OCI-LY7 (cell line): ENCODE measurements at regions not wholly inside any gene's neighbourhood (a gene's known extent, or its start where the extent isn't known, plus 50 kb on each side); places are given as distances from the start of the nearest gene placed in this dataset.

Source experiments
- BruUV-seq: library from RNA; stranded (reverse); fragments of 400-500 nt; replicated peaks from 2 replicates; lab custom pipeline; 2021; lab: Mats Ljungman, UMichigan
- CTCF ChIA-PET: fragments of 300-600 bp; sonication (Branson Sonifier 250); formaldehyde crosslinking; loops from one replicate; lab custom pipeline; 2022; ENCODE audit warnings: antibody characterized with exemption; ENCODE audit not compliant: unreplicated experiment; lab: Charles Lee
- POLR2A ChIA-PET: fragments of 300-600 bp; sonication (Branson Sonifier 250); formaldehyde crosslinking; loops from one replicate; lab custom pipeline; 2022; ENCODE audit warnings: antibody characterized with exemption; lab: Charles Lee
- DNase-seq: peaks from one replicate; pipeline ENCODE4 v3.0.0-alpha.2; 2015; ENCODE audit warnings: low spot score
- H2AFZ ChIP-seq: fragments of 200-600 bp; sonication (generic), shearing (Covaris generic); 2 replicates; pipeline ENCODE4 v1.6.1; 2014; ENCODE audit warnings: mild to moderate bottlenecking, antibody characterized with exemption, low read length, moderate library complexity
- H3K27ac ChIP-seq: fragments of 200-600 bp; sonication (generic); 2 replicates; pipeline ENCODE4 v1.5.1; 2014; ENCODE audit warnings: mixed run types, low read depth, mild to moderate bottlenecking, moderate library complexity, low read length, inconsistent platforms; ENCODE audit not compliant: poor library complexity, severe bottlenecking
- H3K36me3 ChIP-seq: fragments of 200-600 bp; sonication (generic); 2 replicates; pipeline ENCODE4 v1.6.1; 2014; ENCODE audit warnings: mild to moderate bottlenecking, antibody characterized with exemption, low read length, moderate library complexity, mixed read lengths; ENCODE audit not compliant: insufficient read depth
- H3K4me1 ChIP-seq: fragments of 200-600 bp; sonication (generic); 2 replicates; pipeline ENCODE4 v1.5.1; 2014; ENCODE audit warnings: mild to moderate bottlenecking, low read length; ENCODE audit not compliant: insufficient read depth, poor library complexity, severe bottlenecking
- H3K4me2 ChIP-seq: fragments of 200-600 bp; sonication (generic); 2 replicates; pipeline ENCODE4 v1.6.1; 2014; ENCODE audit warnings: mild to moderate bottlenecking, low read length
- H3K4me3 ChIP-seq: fragments of 200-600 bp; sonication (generic); 2 replicates; pipeline ENCODE4 v1.5.1; 2014; ENCODE audit warnings: mild to moderate bottlenecking, low read depth, low read length; ENCODE audit not compliant: poor library complexity, severe bottlenecking
- H3K79me2 ChIP-seq: fragments of 200-600 bp; sonication (generic); 2 replicates; pipeline ENCODE4 v1.6.1; 2016; ENCODE audit warnings: low read depth, mild to moderate bottlenecking, low read length, moderate library complexity, mixed read lengths; ENCODE audit not compliant: insufficient read depth
- H3K9me2 ChIP-seq: fragments of 200-600 bp; sonication (generic); 2 replicates; pipeline ENCODE4 v1.6.1; 2016; ENCODE audit warnings: mild to moderate bottlenecking, low read length, mixed read lengths; ENCODE audit not compliant: insufficient read depth
- H3K9me3 ChIP-seq: fragments of 200-600 bp; sonication (generic); 2 replicates; pipeline ENCODE4 v1.6.1; 2014; ENCODE audit warnings: mild to moderate bottlenecking, mixed run types, low read length, mixed read lengths
- H4K20me1 ChIP-seq: fragments of 200-600 bp; sonication (generic); 2 replicates; pipeline ENCODE4 v1.6.1; 2014; ENCODE audit warnings: mild to moderate bottlenecking, antibody characterized with exemption, low read length, moderate library complexity, mixed read lengths; ENCODE audit not compliant: insufficient read depth
- EZH2phosphoT487 ChIP-seq: fragments of 200-600 bp; sonication (generic); IDR thresholded peaks from 2 replicates; pipeline ENCODE4 v1.6.1; 2018; ENCODE audit warnings: low read depth, borderline replicate concordance, mild to moderate bottlenecking, mixed run types, antibody characterized with exemption, low read length, moderate library complexity, mixed read lengths
- intact Hi-C: fragments of 100-400 bp; cut with micrococcal nuclease; formaldehyde crosslinking; loops from one replicate; pipeline ENCODE4 v1.10.0; 2022; ENCODE audit not compliant: unreplicated experiment
- TF ChIP-seq, protein P1 (sequence below): fragments of 200-600 bp; sonication (generic); conservative IDR thresholded peaks from 2 replicates; pipeline ENCODE4 v1.5.1; 2014; ENCODE audit warnings: mild to moderate bottlenecking, antibody characterized with exemption, low read length, moderate library complexity, mixed read lengths

DNA sequence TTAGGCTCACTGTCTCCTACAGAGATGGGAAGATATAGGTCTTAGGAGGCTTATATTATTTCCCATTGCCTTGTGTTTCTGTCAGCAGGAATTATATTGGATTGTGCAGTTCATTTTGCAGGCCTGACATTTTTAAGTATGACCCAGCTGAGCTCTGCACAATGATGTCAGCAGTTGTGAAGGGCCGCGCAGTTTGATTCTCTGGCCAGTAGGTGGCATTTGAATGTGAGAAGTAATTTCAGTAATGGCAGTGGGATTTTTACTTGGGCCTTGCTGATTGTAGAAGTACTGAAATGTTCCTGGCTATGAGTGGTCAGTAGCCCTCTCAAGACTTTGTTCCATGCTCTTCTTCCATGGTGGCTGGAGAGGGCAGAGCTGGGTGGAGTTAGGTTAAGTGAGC lies 247.2 kb upstream of the MTMR8 start:
- DNase-seq: peak; percentile 35
- H2AFZ ChIP-seq: 0 out of 2 replicates have a peak overlapping the region, but pooled peaks have one; percentile 9
- H4K20me1 ChIP-seq: no peaks in the 10 kb centered on the region
- H3K4me2 ChIP-seq: no peak overlapping the region
- H3K4me3 ChIP-seq: no peak overlapping the region
- CTCF ChIA-PET: no interaction called here
- no TSS peak for BruUV-seq
- TF ChIP-seq EZH2phosphoT487: no peak
- TF ChIP-seq, protein P1, sequence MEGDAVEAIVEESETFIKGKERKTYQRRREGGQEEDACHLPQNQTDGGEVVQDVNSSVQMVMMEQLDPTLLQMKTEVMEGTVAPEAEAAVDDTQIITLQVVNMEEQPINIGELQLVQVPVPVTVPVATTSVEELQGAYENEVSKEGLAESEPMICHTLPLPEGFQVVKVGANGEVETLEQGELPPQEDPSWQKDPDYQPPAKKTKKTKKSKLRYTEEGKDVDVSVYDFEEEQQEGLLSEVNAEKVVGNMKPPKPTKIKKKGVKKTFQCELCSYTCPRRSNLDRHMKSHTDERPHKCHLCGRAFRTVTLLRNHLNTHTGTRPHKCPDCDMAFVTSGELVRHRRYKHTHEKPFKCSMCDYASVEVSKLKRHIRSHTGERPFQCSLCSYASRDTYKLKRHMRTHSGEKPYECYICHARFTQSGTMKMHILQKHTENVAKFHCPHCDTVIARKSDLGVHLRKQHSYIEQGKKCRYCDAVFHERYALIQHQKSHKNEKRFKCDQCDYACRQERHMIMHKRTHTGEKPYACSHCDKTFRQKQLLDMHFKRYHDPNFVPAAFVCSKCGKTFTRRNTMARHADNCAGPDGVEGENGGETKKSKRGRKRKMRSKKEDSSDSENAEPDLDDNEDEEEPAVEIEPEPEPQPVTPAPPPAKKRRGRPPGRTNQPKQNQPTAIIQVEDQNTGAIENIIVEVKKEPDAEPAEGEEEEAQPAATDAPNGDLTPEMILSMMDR: peak; percentile 72
- no peaks in the 10 kb centered on the region for H3K4me1 ChIP-seq
- H3K79me2 ChIP-seq: no peaks in the 10 kb centered on the region
- H3K9me3 ChIP-seq: no peaks in the 10 kb centered on the region
- no peaks in the 10 kb centered on the region for H3K9me2 ChIP-seq
- intact Hi-C loops: no loop called here
- no peak overlapping the region for H3K27ac ChIP-seq
- POLR2A ChIA-PET: no interaction called here
- no peaks in the 10 kb centered on the region for H3K36me3 ChIP-seq
